ENCODE measurements at regions not wholly inside any gene's neighbourhood (a gene's known extent, or its start where the extent isn't known, plus 50 kb on each side); places are given as distances from the start of the nearest gene placed in this dataset.

- ATAC-seq: no peak
- CTCF ChIA-PET: no interaction called here
- H3K27me3 ChIP-seq (ENCODE audit: low read length): peaks cover 76% of the 10 kb centered on the region
- H4K20me1 ChIP-seq (ENCODE audit: low read length): no peaks in the 10 kb centered on the region
- no peaks in the 10 kb centered on the region for H3K9me3 ChIP-seq (ENCODE audit: low read length)
- no peaks in the 10 kb centered on the region for H3K79me2 ChIP-seq (ENCODE audit: low read length)
- no peak overlapping the region for H3K4me3 ChIP-seq (ENCODE audit: low read length)
- no peak for TF ChIP-seq EZH2phosphoT487 (IDR thresholded peaks at IDR 0.05; ENCODE audit: borderline replicate concordance, low read length)
- no peaks in the 10 kb centered on the region for H3F3A ChIP-seq (ENCODE audit: low read length, unreplicated experiment)
- intact Hi-C loops (cut with micrococcal nuclease): no loop called here
- no peaks in the 10 kb centered on the region for H3K36me3 ChIP-seq (ENCODE audit: low read depth, low read length)
- no TSS peak for BruUV-seq (replicated peaks)
- no peak for DNase-seq
- no peaks in the 10 kb centered on the region for H3K4me1 ChIP-seq (ENCODE audit: insufficient read depth, low read length)
- no peak overlapping the region for H3K9ac ChIP-seq (ENCODE audit: low read length)
- POLR2A ChIA-PET (ENCODE audit: unreplicated experiment): no interaction called here
- H3K4me2 ChIP-seq (ENCODE audit: low read length): no peak overlapping the region
- no peak overlapping the region for H3K27ac ChIP-seq (ENCODE audit: low read length)
- no peak overlapping the region for H2AFZ ChIP-seq (ENCODE audit: low read length)
- no peaks in the 10 kb centered on the region for H3K9me2 ChIP-seq (replicated peaks; ENCODE audit: low read length)
These were observed 179.5 kb upstream of the SYNDIG1 start for GRCh38 chr20:24289737-24290481.

- DNase-seq (no peak), ATAC-seq (no peak)
- Histone ChIP-seq H3K27me3 (ENCODE audit: low read length) (peaks cover 74% of the 10 kb centered on the region), H3K4me3 (ENCODE audit: low read length) (no peak overlapping the region), H3K4me2 (ENCODE audit: low read length) (no peak overlapping the region), H2AFZ (ENCODE audit: low read length) (no peak overlapping the region), H3K4me1 (ENCODE audit: insufficient read depth, low read length) (no peaks in the 10 kb centered on the region), H3K79me2 (ENCODE audit: low read length) (no peaks in the 10 kb centered on the region), H3K27ac (ENCODE audit: low read length) (no peak overlapping the region), H3K36me3 (ENCODE audit: low read depth, low read length) (no peaks in the 10 kb centered on the region), H3F3A (ENCODE audit: low read length, unreplicated experiment) (no peaks in the 10 kb centered on the region), H3K9me3 (ENCODE audit: low read length) (no peaks in the 10 kb centered on the region), H3K9me2 (replicated peaks; ENCODE audit: low read length) (no peaks in the 10 kb centered on the region), H3K9ac (ENCODE audit: low read length) (no peak overlapping the region), H4K20me1 (ENCODE audit: low read length) (no peaks in the 10 kb centered on the region)
- ChIA-PET CTCF (no interaction called here), POLR2A (ENCODE audit: unreplicated experiment) (no interaction called here)
- no peak for TF ChIP-seq CTCF (conservative IDR thresholded peaks at IDR 0.05; ENCODE audit: low read depth, low read length)
- TF ChIP-seq EZH2phosphoT487 (IDR thresholded peaks at IDR 0.05; ENCODE audit: borderline replicate concordance, low read length): no peak
- TF ChIP-seq EZH2 (IDR thresholded peaks at IDR 0.05; ENCODE audit: low read length, unreplicated experiment): no peak
- intact Hi-C loops (cut with micrococcal nuclease): no loop called here
- BruUV-seq (replicated peaks): no TSS peak
These were observed 186.2 kb upstream of the SYNDIG1 start for GRCh38 chr20:24283186-24283585.

GRCh38 chr20:24277196-24277595, 192.2 kb upstream of the SYNDIG1 start:
- Histone ChIP-seq H3K9ac (ENCODE audit: low read length) (no peak overlapping the region), H3F3A (ENCODE audit: low read length, unreplicated experiment) (no peaks in the 10 kb centered on the region), H2AFZ (ENCODE audit: low read length) (no peak overlapping the region), H3K79me2 (ENCODE audit: low read length) (no peaks in the 10 kb centered on the region), H3K4me2 (ENCODE audit: low read length) (no peak overlapping the region), H3K27ac (ENCODE audit: low read length) (no peak overlapping the region), H3K4me1 (ENCODE audit: insufficient read depth, low read length) (no peaks in the 10 kb centered on the region), H3K36me3 (ENCODE audit: low read depth, low read length) (no peaks in the 10 kb centered on the region), H3K27me3 (ENCODE audit: low read length) (peaks cover 72% of the 10 kb centered on the region), H3K4me3 (ENCODE audit: low read length) (no peak overlapping the region), H3K9me3 (ENCODE audit: low read length) (no peaks in the 10 kb centered on the region), H4K20me1 (ENCODE audit: low read length) (no peaks in the 10 kb centered on the region), H3K9me2 (replicated peaks; ENCODE audit: low read length) (no peaks in the 10 kb centered on the region)
- no TSS peak for BruUV-seq (replicated peaks)
- DNase-seq (no peak), ATAC-seq (no peak)
- ChIA-PET POLR2A (ENCODE audit: unreplicated experiment) (no interaction called here), CTCF (no interaction called here)
- intact Hi-C loops (cut with micrococcal nuclease): no loop called here
- TF ChIP-seq EZH2phosphoT487 (IDR thresholded peaks at IDR 0.05; ENCODE audit: borderline replicate concordance, low read length) (no peak), CTCF (conservative IDR thresholded peaks at IDR 0.05; ENCODE audit: low read depth, low read length) (no peak), EZH2 (IDR thresholded peaks at IDR 0.05; ENCODE audit: low read length, unreplicated experiment) (no peak)
